Activated CD8-positive, alpha-beta memory T cell treated with anti-CD3 and anti-CD28 coated beads for 48 hours (primary cell): ENCODE measurements at regions not wholly inside any gene's neighbourhood (a gene's known extent, or its start where the extent isn't known, plus 50 kb on each side); places are given as distances from the start of the nearest gene placed in this dataset.

Source experiments
- DNase-seq, 3 experiments: peaks; one replicate each; pipeline ENCODE4 v3.0.0-alpha.2; 2020; ENCODE audit warnings: low read depth in 2 of 3, low spot score in 2 of 3

- no peak for DNase-seq
Observed at GRCh38 chr1:5308249-5308648, 653.8 kb downstream of the AJAP1 start.

DNA sequence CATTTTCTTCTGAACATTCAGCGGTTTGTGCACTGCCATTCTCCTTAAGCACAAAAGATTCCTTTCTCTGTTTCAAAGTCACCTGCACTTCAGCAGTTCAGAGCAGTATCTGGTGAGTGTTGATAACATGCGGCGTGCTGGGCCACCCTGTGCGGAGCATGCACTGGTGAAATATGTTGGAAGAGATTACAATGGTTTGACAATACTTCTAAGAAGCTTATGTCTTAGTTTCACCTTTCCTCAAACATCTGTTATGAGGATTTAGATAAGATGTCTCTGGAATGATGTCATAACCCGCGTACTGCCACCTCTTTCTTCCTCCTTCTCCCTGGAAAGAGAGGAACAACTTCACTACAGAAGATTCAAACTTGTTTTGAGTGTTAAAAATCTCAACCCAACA lies 650.3 kb downstream of the AJAP1 start:
- DNase-seq: no peak

DNA sequence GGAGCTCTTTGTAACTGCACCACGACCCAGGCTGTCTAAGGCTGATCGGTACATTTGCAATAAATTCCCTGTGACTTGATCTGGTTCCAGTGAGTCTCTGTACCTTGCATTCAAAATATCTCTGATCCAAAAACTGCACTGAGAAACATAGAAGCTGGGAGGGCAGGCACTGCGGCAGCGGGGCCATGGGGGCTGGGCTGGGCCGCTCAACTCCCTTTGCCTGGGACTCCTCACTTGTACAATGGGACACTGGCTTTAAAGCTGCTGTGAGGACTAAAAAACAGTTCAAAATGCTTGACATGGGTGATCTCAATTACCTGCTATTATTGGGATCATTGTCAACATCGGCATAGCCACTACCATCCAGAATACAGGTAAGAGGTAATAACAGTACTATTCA lies 644.0 kb downstream of the AJAP1 start:
- DNase-seq: no peak

DNA sequence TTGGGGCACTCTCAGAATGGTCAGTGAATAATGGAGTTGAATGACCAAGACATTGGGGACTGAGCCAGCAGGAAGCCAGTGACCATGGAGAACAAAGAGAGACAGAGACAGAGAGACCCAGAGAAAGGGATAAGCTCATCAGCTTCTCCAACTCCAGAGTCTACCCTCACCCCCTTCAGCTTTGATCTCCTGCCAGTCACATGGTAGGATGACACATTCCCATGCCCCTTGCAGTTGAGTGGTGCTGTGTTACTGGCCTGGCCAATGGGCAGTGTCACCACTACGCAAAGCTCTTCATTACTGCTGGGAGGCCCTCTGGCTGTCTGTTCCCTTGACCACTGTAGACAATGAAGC lies 643.5 kb downstream of the AJAP1 start:
- no peak for DNase-seq

- DNase-seq: no peak
Observed at GRCh38 chr1:5297180-5297885, 642.9 kb downstream of the AJAP1 start.

DNA sequence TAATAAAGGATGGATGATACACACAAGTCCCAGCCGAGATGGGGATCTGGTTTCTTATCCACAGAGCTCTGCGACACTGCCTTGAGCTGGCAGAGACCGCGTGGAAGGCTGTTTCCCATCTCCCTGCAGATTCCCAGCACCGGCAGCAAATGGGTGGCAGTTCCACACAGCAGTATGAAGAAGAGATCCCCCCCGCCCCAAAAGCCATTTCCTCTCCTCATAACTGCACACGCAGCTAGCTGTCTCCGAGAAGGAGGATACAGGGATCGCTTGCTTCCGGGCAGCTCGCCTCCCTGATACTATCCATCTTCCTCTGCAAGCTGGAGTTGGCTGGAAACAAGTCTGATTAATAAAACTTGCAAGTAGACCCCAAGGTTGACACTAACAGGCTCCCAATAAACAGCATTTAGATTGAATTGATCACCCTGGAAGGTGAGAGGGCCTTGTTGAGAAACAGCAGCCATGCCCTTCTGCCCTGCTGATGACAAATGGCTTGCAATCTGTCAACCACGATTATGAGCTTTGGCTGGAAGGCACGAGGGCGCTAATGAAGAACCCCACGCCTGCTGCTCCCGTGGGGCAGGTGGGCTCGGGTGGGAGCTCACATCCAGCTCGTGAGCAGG lies 642.3 kb downstream of the AJAP1 start:
- DNase-seq: no peak

DNA sequence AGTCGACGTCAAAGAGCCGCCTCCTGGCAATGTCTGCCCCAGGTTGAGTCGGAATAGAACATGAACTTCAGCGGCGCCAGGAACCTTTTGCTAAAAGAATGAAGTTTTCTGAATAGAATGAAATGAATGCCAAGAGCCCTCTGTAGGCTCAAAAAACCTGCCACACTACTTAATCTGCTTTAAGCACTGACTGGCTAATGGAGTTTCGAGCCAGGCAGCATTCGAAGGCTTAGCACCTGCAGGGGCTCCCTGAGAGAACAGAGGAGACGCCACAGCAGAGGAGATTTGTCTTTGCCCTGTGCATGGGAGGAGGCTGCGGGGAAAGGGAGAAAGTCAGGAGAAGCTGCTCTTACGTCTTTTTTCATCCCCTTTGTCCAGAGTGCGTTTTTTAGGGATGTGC lies 641.7 kb downstream of the AJAP1 start:
- no peak for DNase-seq

GRCh38 chr1:5291889-5292288 lies 637.5 kb downstream of the AJAP1 start:
- no peak for DNase-seq

DNA sequence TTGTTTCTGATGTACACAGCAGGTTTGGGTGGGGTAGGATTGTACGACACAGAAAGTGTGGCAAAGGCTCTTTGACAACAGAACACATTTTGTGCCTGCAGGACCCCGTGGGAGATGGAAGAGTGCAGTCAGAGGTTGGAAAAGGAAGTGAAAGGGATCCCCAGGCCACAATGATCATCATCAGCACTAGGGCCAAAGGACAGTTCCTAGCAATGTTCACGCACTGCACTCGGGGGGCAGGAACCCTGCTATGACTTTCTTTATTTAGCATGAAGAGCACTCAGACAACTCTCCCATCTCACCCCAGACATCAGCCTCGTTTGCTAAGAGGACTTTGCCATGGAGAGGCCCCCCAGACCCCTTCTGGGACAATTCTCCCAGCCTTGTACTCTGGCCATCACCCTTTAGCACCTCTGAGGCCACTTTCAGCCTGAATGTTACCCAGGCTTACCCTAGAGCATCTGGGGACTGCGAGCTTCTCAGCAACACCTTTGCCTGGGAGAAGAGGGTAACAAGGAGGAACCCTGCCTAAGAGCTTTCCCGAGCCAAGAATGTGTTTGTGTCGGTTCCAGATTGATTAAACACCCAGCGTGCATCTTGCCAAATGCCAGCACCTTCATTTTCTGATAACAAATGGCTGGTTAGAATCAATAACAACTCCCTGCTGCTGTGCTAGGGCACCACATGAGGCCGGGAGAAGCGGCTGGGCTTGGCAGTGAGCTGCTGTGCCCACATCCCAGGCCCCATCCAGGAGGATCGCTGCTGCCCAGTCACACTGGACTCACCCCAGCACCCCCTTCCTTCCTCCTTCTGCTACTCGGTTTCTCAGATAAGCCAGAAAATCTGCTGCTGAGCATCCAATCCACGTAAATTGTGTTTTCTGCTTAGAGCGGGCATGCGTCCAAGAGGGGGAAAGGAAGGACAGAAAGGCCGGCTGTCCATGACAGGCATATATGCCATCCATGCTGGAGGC lies 633.1 kb downstream of the AJAP1 start:
- DNase-seq: no peak

- no peak for DNase-seq
Observed at GRCh38 chr1:5286244-5286643, 631.8 kb downstream of the AJAP1 start.

- DNase-seq: no peak
Observed at GRCh38 chr1:5274527-5274926, 620.1 kb downstream of the AJAP1 start.

DNA sequence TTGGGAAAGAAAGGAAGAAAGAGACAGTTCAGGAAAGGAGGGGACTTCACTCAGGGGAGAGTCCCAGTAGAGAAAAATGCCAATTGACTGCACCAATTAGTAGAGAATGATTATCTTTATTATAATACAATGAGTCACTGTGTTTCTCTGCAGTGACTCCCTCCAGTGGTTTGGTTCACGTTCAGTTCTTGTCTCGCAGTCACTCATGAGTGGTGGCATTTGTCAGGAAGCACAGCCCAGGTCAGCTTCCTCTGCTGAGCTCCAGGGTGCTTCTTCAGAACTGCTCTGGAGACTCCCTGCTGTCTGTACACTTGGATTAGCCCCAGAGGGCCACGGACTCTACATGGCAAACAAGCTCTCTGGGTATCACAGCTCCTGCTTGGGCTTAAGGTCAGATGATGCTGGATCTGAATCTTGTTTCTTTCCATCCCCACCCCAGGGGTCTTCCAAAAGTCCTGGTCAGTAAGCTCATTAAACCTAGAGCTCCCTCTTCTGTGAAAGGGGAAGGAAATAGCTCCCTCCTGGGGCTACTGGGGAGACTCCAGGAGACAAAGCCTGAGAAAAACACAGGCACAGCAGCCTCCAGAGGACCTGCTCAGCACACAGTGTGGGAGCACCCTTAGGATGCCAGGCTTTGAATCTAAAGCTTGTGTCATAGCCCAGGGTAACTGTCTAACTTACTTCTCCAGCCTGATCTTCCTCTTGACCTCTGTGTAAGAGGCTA lies 619.0 kb downstream of the AJAP1 start:
- DNase-seq: no peak

DNA sequence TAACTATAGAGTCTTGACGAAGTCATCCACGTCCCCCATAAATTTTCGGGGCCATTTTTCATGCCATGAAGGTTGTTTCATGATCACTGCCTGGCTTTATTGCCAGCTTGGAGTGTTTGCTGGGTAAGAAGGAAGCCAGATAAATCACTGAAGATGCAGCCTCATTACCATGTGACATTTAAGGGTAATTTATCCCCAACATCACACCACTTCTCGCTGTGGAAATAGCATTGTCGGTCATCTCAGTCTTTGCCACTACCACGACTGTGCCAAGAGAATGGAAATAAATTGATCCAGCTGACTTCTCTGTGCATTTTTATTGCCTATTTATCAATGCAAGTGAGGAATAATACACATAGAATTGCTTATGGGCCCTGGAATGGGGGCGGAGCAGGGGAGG lies 617.9 kb downstream of the AJAP1 start:
- DNase-seq: no peak

DNA sequence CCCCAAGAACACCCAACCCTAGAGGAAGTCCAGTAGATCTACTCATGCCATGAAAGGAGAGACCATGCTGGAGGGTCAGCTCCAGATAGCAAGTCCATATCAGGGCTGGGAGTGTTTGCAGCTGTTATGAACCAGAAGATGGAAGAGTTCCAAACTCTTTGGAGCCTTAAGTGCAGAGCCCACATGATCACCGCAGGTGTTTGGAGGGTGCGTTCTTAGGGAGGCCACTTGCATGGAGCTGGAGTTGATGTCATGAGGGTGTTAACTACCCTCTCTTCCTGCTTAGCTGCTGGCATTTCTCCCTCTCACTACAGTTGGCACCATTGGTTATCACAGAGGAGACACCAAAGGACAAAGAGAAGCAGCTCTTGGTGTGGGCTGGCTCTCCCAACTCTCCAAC lies 616.9 kb downstream of the AJAP1 start:
- no peak for DNase-seq

DNA sequence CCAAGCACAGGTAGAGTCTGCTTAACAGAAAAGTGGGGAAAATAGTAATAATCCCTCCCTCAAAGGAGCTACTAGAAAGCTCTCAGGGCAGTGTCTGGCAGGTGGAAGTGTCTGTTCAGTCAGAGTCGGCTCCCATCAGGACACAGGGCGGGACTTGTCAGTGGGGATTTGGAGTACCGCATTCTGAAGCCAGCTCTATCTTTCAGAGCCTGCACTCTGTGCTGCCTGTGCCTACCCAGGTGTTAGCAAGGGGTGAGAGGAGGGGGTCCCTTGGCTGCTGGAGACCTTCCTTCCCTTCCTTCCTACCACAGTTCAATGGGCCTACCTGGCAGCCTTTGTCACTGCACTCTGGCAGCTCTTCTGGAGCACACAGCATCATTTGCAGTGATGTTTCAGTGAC lies 615.5 kb downstream of the AJAP1 start:
- no peak for DNase-seq

DNA sequence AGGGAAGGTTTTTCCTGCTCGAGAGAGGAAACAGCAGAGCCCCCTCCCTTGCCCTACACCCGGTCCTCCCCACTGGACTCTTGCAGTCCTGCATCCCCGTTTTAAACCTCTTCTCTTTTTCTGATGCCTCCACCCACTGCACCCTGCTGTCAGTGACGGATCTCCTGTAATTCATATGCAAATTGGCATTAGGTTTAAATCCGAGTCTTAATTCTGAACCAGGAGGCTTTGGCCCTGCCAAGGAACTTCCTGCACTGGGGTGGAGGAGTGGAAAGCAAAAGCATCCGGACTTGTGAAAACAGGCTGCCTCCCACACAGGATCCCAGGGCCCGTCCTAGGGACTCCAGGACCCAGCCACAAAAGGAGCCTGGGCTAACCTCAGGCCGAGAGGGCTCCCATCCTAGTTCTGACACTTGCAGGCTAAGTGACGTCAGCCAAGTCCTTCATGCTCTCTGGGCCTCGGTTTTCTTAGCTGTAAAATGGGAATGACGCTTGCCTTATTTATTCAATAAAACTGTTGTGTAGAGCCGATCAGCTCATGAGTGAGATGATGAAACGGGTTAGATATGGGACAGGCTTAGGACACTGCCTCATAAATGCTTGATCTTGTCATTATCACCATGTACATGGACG lies 613.3 kb downstream of the AJAP1 start:
- no peak for DNase-seq

- no peak for DNase-seq
Observed at GRCh38 chr1:5265438-5266075, 611.1 kb downstream of the AJAP1 start.

- no peak for DNase-seq
Observed at GRCh38 chr1:5264476-5264875, 610.1 kb downstream of the AJAP1 start.

- no peak for DNase-seq
Observed at GRCh38 chr1:5256793-5257192, 602.4 kb downstream of the AJAP1 start.

- DNase-seq: no peak
Observed at GRCh38 chr1:5254975-5255374, 600.6 kb downstream of the AJAP1 start.
